Testis (tissue), 2 donors: ENCODE measurements at regions not wholly inside any gene's neighbourhood (a gene's known extent, or its start where the extent isn't known, plus 50 kb on each side); places are given as distances from the start of the nearest gene placed in this dataset.
"Not testable (repeated sequence)": the region's sequence is repeated elsewhere in the genome, so short reads cannot be mapped to it uniquely, and the experiment has no call there.

Experiments
- DNase-seq: peaks from one replicate; pipeline ENCODE4 v3.0.0-alpha.2; 2019
- H3K27ac ChIP-seq, 2 donors: fragments of 200-600 bp; sonication (generic); one replicate each; pipeline ENCODE4 v1.5.1; 2019
- H3K27me3 ChIP-seq: fragments of 200-600 bp; sonication (generic); one replicate; pipeline ENCODE4 v1.5.1; 2019
- H3K36me3 ChIP-seq: fragments of 200-600 bp; sonication (generic); one replicate; pipeline ENCODE4 v1.5.1; 2017; ENCODE audit warnings: low read depth; ENCODE audit errors: missing control alignments
- H3K4me1 ChIP-seq: fragments of 200-600 bp; sonication (generic); one replicate; pipeline ENCODE4 v1.5.1; 2019
- H3K4me3 ChIP-seq, 2 donors: fragments of 200-600 bp; sonication (generic); one replicate each; pipeline ENCODE4 v1.5.1; 2017 to 2019
- H3K9me3 ChIP-seq: fragments of 200-600 bp; sonication (generic); one replicate; pipeline ENCODE4 v1.5.1; 2017
- CTCF ChIP-seq, 3 experiments: fragments of 450-650 bp in 2 of 3; fragments of 200-600 bp in 1 of 3; sonication (generic) in 1 of 3; IDR thresholded peaks; one replicate each; pipeline ENCODE4 v1.5.1; 2016 to 2019; ENCODE audit warnings: antibody characterized with exemption in 3 of 3, mild to moderate bottlenecking in 2 of 3, moderate library complexity in 1 of 3
- POLR2A ChIP-seq: fragments of 450-650 bp; IDR thresholded peaks from one replicate; pipeline ENCODE4 v1.6.1; 2017; ENCODE audit warnings: antibody characterized with exemption, mild to moderate bottlenecking, moderate library complexity
- WGBS, 2 donors: methylation state at CpG; one replicate each; pipeline ENCODE4 v1.1.5; 2018; 5-methylcytosine and 5-hydroxymethylcytosine counted together
- intact Hi-C: fragments of 100-400 bp; cut with DNase I; formaldehyde crosslinking; loops from one replicate; pipeline ENCODE4 v1.15.1; 2023; ENCODE audit warnings: low total_unique reads

- Histone ChIP-seq H3K27ac (no peak overlapping the region), H3K4me3 (no peak overlapping the region), H3K4me1 (no peaks in the 10 kb centered on the region), H3K36me3 (no peaks in the 10 kb centered on the region), H3K9me3 (no peaks in the 10 kb centered on the region), H3K27me3 (no peaks in the 10 kb centered on the region)
- TF ChIP-seq POLR2A (no peak), CTCF (IDR thresholded peaks at IDR 0.05) (no peak)
- intact Hi-C loops, result no loop called here
- no peak for DNase-seq
- WGBS, 2 donors, result 71 to 82% methylated on average over 1 of the region's 1 CpG
These were observed 99.0 kb upstream of the RBMS3 start for GRCh38 chr3:29181872-29182271.

- H3K9me3 ChIP-seq, H3K27me3 ChIP-seq, H3K4me3 ChIP-seq, H3K4me1 ChIP-seq, H3K27ac ChIP-seq, H3K36me3 ChIP-seq, intact Hi-C loops, DNase-seq: not testable (repeated sequence)
- WGBS, 2 donors, result 91% methylated on average over 3 of the region's 3 CpGs
These were observed 98.0 kb upstream of the RBMS3 start for GRCh38 chr3:29182828-29183227.

- TF ChIP-seq CTCF (IDR thresholded peaks at IDR 0.05) (no peak), POLR2A (no peak)
- no peak overlapping the region for H3K27ac ChIP-seq
- no peaks in the 10 kb centered on the region for H3K9me3 ChIP-seq
- intact Hi-C loops, result no loop called here
- no peaks in the 10 kb centered on the region for H3K4me1 ChIP-seq
- DNase-seq, result no peak
- 86 to 93% methylated on average over 8 of the region's 8 CpGs for WGBS, 2 donors
- H3K27me3 ChIP-seq, result no peaks in the 10 kb centered on the region
- H3K36me3 ChIP-seq, result no peaks in the 10 kb centered on the region
- H3K4me3 ChIP-seq, result no peak overlapping the region
These were observed 97.4 kb upstream of the RBMS3 start for GRCh38 chr3:29183346-29184087.

GRCh38 chr3:29185706-29186105 is 95.2 kb upstream of the RBMS3 start:
- H3K27me3 ChIP-seq, result no peaks in the 10 kb centered on the region
- TF ChIP-seq POLR2A (no peak), CTCF (IDR thresholded peaks at IDR 0.05) (no peak)
- H3K4me3 ChIP-seq, result no peak overlapping the region
- H3K9me3 ChIP-seq, result no peaks in the 10 kb centered on the region
- 74 to 76% methylated on average over 1 of the region's 1 CpG for WGBS, 2 donors
- no peak overlapping the region for H3K27ac ChIP-seq
- no peaks in the 10 kb centered on the region for H3K36me3 ChIP-seq
- H3K4me1 ChIP-seq, result no peaks in the 10 kb centered on the region
- no peak for DNase-seq
- intact Hi-C loops, result no loop called here

- DNase-seq, result no peak
- intact Hi-C loops, result no loop called here
- Histone ChIP-seq H3K4me1 (no peaks in the 10 kb centered on the region), H3K27me3 (no peaks in the 10 kb centered on the region), H3K36me3 (no peaks in the 10 kb centered on the region), H3K9me3 (no peaks in the 10 kb centered on the region), H3K4me3 (no peak overlapping the region), H3K27ac (no peak overlapping the region)
- TF ChIP-seq POLR2A (no peak), CTCF (IDR thresholded peaks at IDR 0.05) (no peak)
- WGBS, 2 donors, result 86 to 89% methylated on average over 1 of the region's 1 CpG
These were observed 94.7 kb upstream of the RBMS3 start for GRCh38 chr3:29186131-29186599.
